T-helper 2 cell treated with Interferon-gamma antibody and Interleukin-4, amounts not matched to agents 5 μg/mL and 100 μg/mL, for 36 hours (primary cell): ENCODE measurements at regions not wholly inside any gene's neighbourhood (a gene's known extent, or its start where the extent isn't known, plus 50 kb on each side); places are given as distances from the start of the nearest gene placed in this dataset.
"Not testable (repeated sequence)": the region's sequence is repeated elsewhere in the genome, so short reads cannot be mapped to it uniquely, and the experiment has no call there.

Source experiments
- DNase-seq: peaks from one replicate; pipeline ENCODE4 v3.0.0; 2021; ENCODE audit warnings: low spot score
- H3K27ac Mint-ChIP-seq: one replicate; pipeline ENCODE4 v1.8.0; 2021; ENCODE audit warnings: mild to moderate bottlenecking, mixed read lengths
- H3K27me3 Mint-ChIP-seq: one replicate; pipeline ENCODE4 v1.8.0; 2021; ENCODE audit warnings: low read depth, mixed read lengths
- H3K36me3 Mint-ChIP-seq: one replicate; pipeline ENCODE4 v1.8.0; 2021; ENCODE audit warnings: low read depth, mixed read lengths
- H3K4me1 Mint-ChIP-seq: one replicate; pipeline ENCODE4 v1.8.0; 2021; ENCODE audit warnings: low read depth, mixed read lengths
- H3K4me3 Mint-ChIP-seq: one replicate; pipeline ENCODE4 v1.8.0; 2022; ENCODE audit warnings: mild to moderate bottlenecking, moderate library complexity, mixed read lengths
- H3K9me3 Mint-ChIP-seq: one replicate; pipeline ENCODE4 v1.8.0; 2021; ENCODE audit warnings: mixed read lengths

- no peak overlapping the region for H3K27ac Mint-ChIP-seq
- H3K27me3 Mint-ChIP-seq = peaks cover 29% of the 10 kb centered on the region
- no peaks in the 10 kb centered on the region for H3K9me3 Mint-ChIP-seq
- DNase-seq = no peak
- no peak overlapping the region for H3K4me3 Mint-ChIP-seq
- no peaks in the 10 kb centered on the region for H3K36me3 Mint-ChIP-seq
- peaks cover 8% of the 10 kb centered on the region for H3K4me1 Mint-ChIP-seq
These were observed 1282.5 kb downstream of the TMEM121 start for GRCh38 chr14:106808907-106809306.

- Mint-ChIP-seq H3K4me3 (no peak overlapping the region), H3K36me3 (no peaks in the 10 kb centered on the region), H3K27ac (no peak overlapping the region), H3K4me1 (peaks cover 8% of the 10 kb centered on the region), H3K27me3 (peaks cover 24% of the 10 kb centered on the region), H3K9me3 (no peaks in the 10 kb centered on the region)
- no peak for DNase-seq
These were observed 1283.2 kb downstream of the TMEM121 start for GRCh38 chr14:106809615-106810014.

- H3K4me3 Mint-ChIP-seq, H3K4me1 Mint-ChIP-seq, H3K36me3 Mint-ChIP-seq, H3K9me3 Mint-ChIP-seq, DNase-seq, H3K27ac Mint-ChIP-seq: not testable (repeated sequence)
- H3K27me3 Mint-ChIP-seq = peaks cover 26% of the 10 kb centered on the region
These were observed 1283.8 kb downstream of the TMEM121 start for GRCh38 chr14:106810168-106810567.

- DNase-seq = no peak
- peaks cover 8% of the 10 kb centered on the region for H3K4me1 Mint-ChIP-seq
- no peak overlapping the region for H3K4me3 Mint-ChIP-seq
- H3K27me3 Mint-ChIP-seq = peaks cover 27% of the 10 kb centered on the region
- H3K27ac Mint-ChIP-seq = no peak overlapping the region
- no peaks in the 10 kb centered on the region for H3K9me3 Mint-ChIP-seq
- no peaks in the 10 kb centered on the region for H3K36me3 Mint-ChIP-seq
These were observed 1284.8 kb downstream of the TMEM121 start for GRCh38 chr14:106811162-106811561.

GRCh38 chr14:106812788-106813476 is 1286.5 kb downstream of the TMEM121 start:
- H3K27me3 Mint-ChIP-seq = peaks cover 26% of the 10 kb centered on the region
- H3K27ac Mint-ChIP-seq = no peak overlapping the region
- peaks cover 8% of the 10 kb centered on the region for H3K4me1 Mint-ChIP-seq
- H3K36me3 Mint-ChIP-seq = no peaks in the 10 kb centered on the region
- no peaks in the 10 kb centered on the region for H3K9me3 Mint-ChIP-seq
- no peak for DNase-seq
- no peak overlapping the region for H3K4me3 Mint-ChIP-seq

- Mint-ChIP-seq H3K4me1 (peaks cover 8% of the 10 kb centered on the region), H3K27me3 (peaks cover 28% of the 10 kb centered on the region), H3K4me3 (no peak overlapping the region), H3K9me3 (no peaks in the 10 kb centered on the region), H3K27ac (no peak overlapping the region), H3K36me3 (no peaks in the 10 kb centered on the region)
- no peak for DNase-seq
These were observed 1287.1 kb downstream of the TMEM121 start for GRCh38 chr14:106813477-106813823.

GRCh38 chr14:106820119-106820518 is 1293.7 kb downstream of the TMEM121 start:
- Mint-ChIP-seq H3K36me3 (no peaks in the 10 kb centered on the region), H3K27ac (no peak overlapping the region), H3K9me3 (no peaks in the 10 kb centered on the region), H3K27me3 (peaks cover 25% of the 10 kb centered on the region), H3K4me1 (peaks cover 3% of the 10 kb centered on the region), H3K4me3 (no peak overlapping the region)
- no peak for DNase-seq

GRCh38 chr14:106821119-106821518 is 1294.7 kb downstream of the TMEM121 start:
- Mint-ChIP-seq H3K4me1 (peaks cover 3% of the 10 kb centered on the region), H3K27me3 (peaks cover 24% of the 10 kb centered on the region)

GRCh38 chr14:106822905-106823304 is 1296.5 kb downstream of the TMEM121 start:
- H3K4me3 Mint-ChIP-seq = no peak overlapping the region
- no peaks in the 10 kb centered on the region for H3K36me3 Mint-ChIP-seq
- H3K9me3 Mint-ChIP-seq = no peaks in the 10 kb centered on the region
- no peak overlapping the region for H3K27ac Mint-ChIP-seq
- H3K27me3 Mint-ChIP-seq = peaks cover 15% of the 10 kb centered on the region
- H3K4me1 Mint-ChIP-seq = peaks cover 3% of the 10 kb centered on the region
- DNase-seq = no peak

More at GRCh38 chr14:106821119-106821518, 1294.7 kb downstream of the TMEM121 start:
- H3K4me3 Mint-ChIP-seq = no peak overlapping the region
- H3K27ac Mint-ChIP-seq = no peak overlapping the region
- DNase-seq = no peak
- no peaks in the 10 kb centered on the region for H3K9me3 Mint-ChIP-seq
- no peaks in the 10 kb centered on the region for H3K36me3 Mint-ChIP-seq

GRCh38 chr14:106823552-106823951 is 1297.2 kb downstream of the TMEM121 start:
- no peak overlapping the region for H3K27ac Mint-ChIP-seq
- peaks cover 15% of the 10 kb centered on the region for H3K27me3 Mint-ChIP-seq
- no peak overlapping the region for H3K4me3 Mint-ChIP-seq
- no peaks in the 10 kb centered on the region for H3K9me3 Mint-ChIP-seq
- DNase-seq = no peak
- H3K36me3 Mint-ChIP-seq = no peaks in the 10 kb centered on the region
- peaks cover 3% of the 10 kb centered on the region for H3K4me1 Mint-ChIP-seq

GRCh38 chr14:106826833-106827369 is 1300.5 kb downstream of the TMEM121 start:
- Mint-ChIP-seq H3K4me1 (no peaks in the 10 kb centered on the region), H3K9me3 (no peaks in the 10 kb centered on the region), H3K27me3 (peaks cover 20% of the 10 kb centered on the region), H3K36me3 (no peaks in the 10 kb centered on the region), H3K4me3 (no peak overlapping the region), H3K27ac (no peak overlapping the region)
- DNase-seq = no peak

- Mint-ChIP-seq H3K9me3 (no peaks in the 10 kb centered on the region), H3K27me3 (peaks cover 41% of the 10 kb centered on the region), H3K36me3 (no peaks in the 10 kb centered on the region), H3K27ac (no peak overlapping the region), H3K4me3 (no peak overlapping the region), H3K4me1 (no peaks in the 10 kb centered on the region)
- peak; percentile 43 for DNase-seq
These were observed 1304.9 kb downstream of the TMEM121 start for GRCh38 chr14:106831322-106831720.

GRCh38 chr14:106837870-106838269 is 1311.5 kb downstream of the TMEM121 start:
- no peak for DNase-seq
- peaks cover 4% of the 10 kb centered on the region for H3K4me1 Mint-ChIP-seq
- H3K27me3 Mint-ChIP-seq = peaks cover 33% of the 10 kb centered on the region
- no peaks in the 10 kb centered on the region for H3K9me3 Mint-ChIP-seq
- no peak overlapping the region for H3K4me3 Mint-ChIP-seq
- H3K27ac Mint-ChIP-seq = no peak overlapping the region
- no peaks in the 10 kb centered on the region for H3K36me3 Mint-ChIP-seq

- no peak for DNase-seq
- H3K4me1 Mint-ChIP-seq = peaks cover 15% of the 10 kb centered on the region
- H3K9me3 Mint-ChIP-seq = no peaks in the 10 kb centered on the region
- no peaks in the 10 kb centered on the region for H3K36me3 Mint-ChIP-seq
- H3K4me3 Mint-ChIP-seq = no peak overlapping the region
- H3K27me3 Mint-ChIP-seq = peaks cover 27% of the 10 kb centered on the region
- H3K27ac Mint-ChIP-seq = no peak overlapping the region
These were observed 1312.8 kb downstream of the TMEM121 start for GRCh38 chr14:106838991-106839769.
